CD4-positive, alpha-beta T cell treated with Interleukin-15 for 4 hours (primary cell): ENCODE measurements at regions not wholly inside any gene's neighbourhood (a gene's known extent, or its start where the extent isn't known, plus 50 kb on each side); places are given as distances from the start of the nearest gene placed in this dataset.

Experiments
- DNase-seq: peaks from one replicate; pipeline ENCODE4 v3.0.0-alpha.2; 2020; ENCODE audit warnings: low spot score

GRCh38 chr13:104065328-104065727 is 999.1 kb upstream of the SLC10A2 start:
- no peak for DNase-seq

GRCh38 chr13:104057861-104058260 is 991.6 kb upstream of the SLC10A2 start:
- DNase-seq, result no peak

- DNase-seq, result no peak
These were observed 979.7 kb upstream of the SLC10A2 start for GRCh38 chr13:104045907-104046306.

- no peak for DNase-seq
These were observed 977.0 kb upstream of the SLC10A2 start for GRCh38 chr13:104043184-104043583.

- DNase-seq, result no peak
These were observed 968.7 kb upstream of the SLC10A2 start for GRCh38 chr13:104034891-104035290.

- no peak for DNase-seq
These were observed 959.1 kb upstream of the SLC10A2 start for GRCh38 chr13:104025303-104025702.

- DNase-seq, result no peak
These were observed 958.4 kb upstream of the SLC10A2 start for GRCh38 chr13:104024416-104025170.

- DNase-seq, result no peak
These were observed 955.7 kb upstream of the SLC10A2 start for GRCh38 chr13:104021806-104022397.

GRCh38 chr13:104017317-104017716 is 951.1 kb upstream of the SLC10A2 start:
- DNase-seq, result no peak

GRCh38 chr13:104015646-104016396 is 949.6 kb upstream of the SLC10A2 start:
- DNase-seq, result no peak

GRCh38 chr13:104014803-104015645 is 948.8 kb upstream of the SLC10A2 start:
- no peak for DNase-seq

- DNase-seq, result no peak
These were observed 945.5 kb upstream of the SLC10A2 start for GRCh38 chr13:104011505-104012241.

- DNase-seq, result no peak
These were observed 942.6 kb upstream of the SLC10A2 start for GRCh38 chr13:104008541-104009435.

GRCh38 chr13:104008075-104008474 is 941.9 kb upstream of the SLC10A2 start:
- no peak for DNase-seq

- no peak for DNase-seq
These were observed 940.4 kb upstream of the SLC10A2 start for GRCh38 chr13:104006625-104007075.

- DNase-seq, result no peak
These were observed 938.4 kb upstream of the SLC10A2 start for GRCh38 chr13:104004572-104004971.

- DNase-seq, result no peak
These were observed 936.0 kb upstream of the SLC10A2 start for GRCh38 chr13:104002216-104002615.

GRCh38 chr13:104001766-104002165 is 935.5 kb upstream of the SLC10A2 start:
- DNase-seq, result no peak

GRCh38 chr13:103996733-103997132 is 930.5 kb upstream of the SLC10A2 start:
- DNase-seq, result no peak

GRCh38 chr13:103983948-103984347 is 917.7 kb upstream of the SLC10A2 start:
- DNase-seq, result no peak
